RCC 7860 (cell line): ENCODE measurements at regions not wholly inside any gene's neighbourhood (a gene's known extent, or its start where the extent isn't known, plus 50 kb on each side); places are given as distances from the start of the nearest gene placed in this dataset.
"Not testable (repeated sequence)": the region's sequence is repeated elsewhere in the genome, so short reads cannot be mapped to it uniquely, and the experiment has no call there.

Source experiments
- DNase-seq: peaks from one replicate; pipeline ENCODE4 v3.0.0-alpha.2; 2015; ENCODE audit warnings: low spot score
- FAIRE-seq: peaks from 2 replicates; lab custom pipeline; 2012; peaks lifted over from hg19 to GRCh38; lab: Jason Lieb, UNC

- FAIRE-seq: no peak
These were observed 74.1 kb upstream of the GRB10 start for GRCh38 chr7:50856806-50857205.

GRCh38 chr7:50856231-50856630 is 73.5 kb upstream of the GRB10 start:
- DNase-seq (no peak), FAIRE-seq (no peak)

More at GRCh38 chr7:50856806-50857205, 74.1 kb upstream of the GRB10 start:
- no peak for DNase-seq

- DNase-seq: no peak
- no peak for FAIRE-seq
These were observed 72.8 kb upstream of the GRB10 start for GRCh38 chr7:50855526-50855925.

- DNase-seq: no peak
- no peak for FAIRE-seq
These were observed 72.1 kb upstream of the GRB10 start for GRCh38 chr7:50854831-50855230.

GRCh38 chr7:50854247-50854646 is 71.6 kb upstream of the GRB10 start:
- DNase-seq: no peak
- FAIRE-seq: no peak

- no peak for FAIRE-seq
These were observed 70.6 kb upstream of the GRB10 start for GRCh38 chr7:50853311-50853710.

GRCh38 chr7:50852901-50853300 is 70.2 kb upstream of the GRB10 start:
- FAIRE-seq (no peak), DNase-seq (no peak)

More at GRCh38 chr7:50853311-50853710, 70.6 kb upstream of the GRB10 start:
- DNase-seq: no peak

GRCh38 chr7:50851891-50852290 is 69.2 kb upstream of the GRB10 start:
- DNase-seq (peak; percentile 74), FAIRE-seq (no peak)

GRCh38 chr7:50851451-50851850 is 68.8 kb upstream of the GRB10 start:
- DNase-seq (peak; percentile 94), FAIRE-seq (peak; percentile 97)

- FAIRE-seq (no peak), DNase-seq (no peak)
These were observed 67.3 kb upstream of the GRB10 start for GRCh38 chr7:50849991-50850390.

- FAIRE-seq: no peak
- no peak for DNase-seq
These were observed 65.5 kb upstream of the GRB10 start for GRCh38 chr7:50848203-50848602.

GRCh38 chr7:50844861-50845260 is 62.2 kb upstream of the GRB10 start:
- FAIRE-seq, DNase-seq: not testable (repeated sequence)

- no peak for DNase-seq
- FAIRE-seq: no peak
These were observed 59.3 kb upstream of the GRB10 start for GRCh38 chr7:50842041-50842440.

- DNase-seq (peak; percentile 93), FAIRE-seq (peak; percentile 83)
These were observed 56.1 kb upstream of the GRB10 start for GRCh38 chr7:50838675-50839377.

- peak; percentile 92 for DNase-seq
- peak; percentile 88 for FAIRE-seq
These were observed 55.3 kb upstream of the GRB10 start for GRCh38 chr7:50837965-50838364.

- no peak for FAIRE-seq
- DNase-seq: no peak
These were observed 54.0 kb upstream of the GRB10 start for GRCh38 chr7:50836646-50837045.

- no peak for FAIRE-seq
- DNase-seq: peak; percentile 59
These were observed 52.5 kb upstream of the GRB10 start for GRCh38 chr7:50835156-50835555.

GRCh38 chr7:50834679-50835078 is 52.0 kb upstream of the GRB10 start:
- FAIRE-seq (no peak), DNase-seq (no peak)

- FAIRE-seq: no peak
- DNase-seq: no peak
These were observed 51.4 kb upstream of the GRB10 start for GRCh38 chr7:50834031-50834535.

- DNase-seq (peak; percentile 93), FAIRE-seq (peak; percentile 99)
These were observed 50.0 kb upstream of the GRB10 start for GRCh38 chr7:50832744-50833143.
